ENCODE measurements at regions not wholly inside any gene's neighbourhood (a gene's known extent, or its start where the extent isn't known, plus 50 kb on each side); places are given as distances from the start of the nearest gene placed in this dataset.

DNA sequence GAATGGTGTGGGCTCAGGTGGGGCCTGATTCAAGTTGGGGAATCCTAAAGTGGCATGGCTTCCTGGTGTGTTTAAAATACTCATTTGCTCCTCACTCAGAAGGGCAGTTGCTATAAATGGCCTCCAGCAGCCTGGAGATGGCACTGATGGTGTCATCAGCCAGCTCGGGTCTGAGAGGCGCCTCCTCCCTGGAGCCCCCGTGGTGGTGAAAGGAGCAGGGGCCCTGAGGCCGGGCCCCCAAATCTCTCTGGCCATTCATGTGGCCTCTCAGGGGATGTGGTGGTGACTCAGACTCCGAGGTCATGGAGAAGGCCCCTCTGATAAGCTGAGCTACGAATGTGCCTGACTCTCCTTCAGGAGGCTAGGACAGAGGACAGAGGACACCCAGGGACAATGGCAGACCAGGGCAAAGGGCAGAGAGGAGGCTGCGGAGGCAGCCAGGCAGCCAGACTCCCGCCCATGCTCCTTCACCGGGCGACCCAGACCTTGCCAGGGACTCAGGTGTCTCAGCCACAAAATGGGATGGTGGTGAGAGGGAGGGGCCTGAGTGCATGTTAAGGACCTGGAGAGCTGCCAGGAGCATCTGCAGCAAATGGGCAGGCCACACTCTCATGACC, 129.2 kb downstream of the CTTN start:
- DNase-seq (ENCODE audit: low spot score), result peak; percentile 55
- Mint-ChIP-seq H3K27ac (ENCODE audit: unreplicated experiment) (no peak overlapping the region), H3K4me1 (ENCODE audit: low read depth) (peaks cover 8% of the 10 kb centered on the region), H3K4me3 (ENCODE audit: unreplicated experiment) (no peak overlapping the region), H3K27me3 (ENCODE audit: low read depth) (peaks cover 5% of the 10 kb centered on the region), H3K36me3 (ENCODE audit: low read depth) (no peaks in the 10 kb centered on the region), H3K9me3 (ENCODE audit: low read depth) (no peaks in the 10 kb centered on the region)
- no peak for TF ChIP-seq CTCF (IDR thresholded peaks at IDR 0.05)

DNA sequence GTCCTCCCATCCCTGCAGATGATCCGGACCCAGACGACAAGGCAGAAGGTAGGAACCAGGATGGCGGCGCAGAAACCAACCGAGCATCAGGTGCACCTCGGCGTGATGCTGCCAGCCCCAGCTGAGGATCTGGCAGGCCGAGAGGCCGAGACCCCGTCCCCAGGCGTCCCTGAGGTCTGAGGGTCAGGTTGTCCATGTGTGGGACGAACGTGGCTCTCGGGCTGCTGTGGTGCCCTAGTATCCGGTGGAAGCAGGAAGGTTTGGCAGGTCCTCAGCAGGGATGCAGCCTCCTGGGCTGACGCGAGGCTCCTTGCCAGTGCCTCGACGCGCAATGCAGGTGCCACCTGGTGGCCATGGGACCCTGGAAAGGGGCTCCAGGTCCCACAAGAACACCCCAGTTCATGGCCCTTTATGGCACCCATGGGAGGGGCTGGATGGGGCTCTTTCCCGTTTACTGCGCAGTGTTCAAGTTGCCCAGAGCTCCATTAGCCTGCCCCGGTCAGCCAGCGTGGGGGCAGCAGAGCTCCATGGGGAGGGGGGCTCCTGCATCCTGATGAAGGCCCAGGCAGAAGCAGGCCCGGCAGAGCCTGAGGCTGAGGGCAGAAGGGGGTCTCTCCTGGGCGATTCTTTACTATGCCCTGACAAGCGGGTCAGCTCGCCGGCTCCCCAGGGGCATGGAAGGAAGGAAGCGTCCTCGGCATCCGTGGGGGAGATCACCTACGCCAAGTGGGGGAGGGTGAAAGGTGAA, 129.9 kb downstream of the CTTN start:
- H3K27ac Mint-ChIP-seq (ENCODE audit: unreplicated experiment), result no peak overlapping the region
- no peak for TF ChIP-seq CTCF (IDR thresholded peaks at IDR 0.05)
- H3K27me3 Mint-ChIP-seq (ENCODE audit: low read depth), result peaks cover 4% of the 10 kb centered on the region
- peaks cover 8% of the 10 kb centered on the region for H3K4me1 Mint-ChIP-seq (ENCODE audit: low read depth)
- H3K9me3 Mint-ChIP-seq (ENCODE audit: low read depth), result no peaks in the 10 kb centered on the region
- H3K4me3 Mint-ChIP-seq (ENCODE audit: unreplicated experiment), result no peak overlapping the region
- no peaks in the 10 kb centered on the region for H3K36me3 Mint-ChIP-seq (ENCODE audit: low read depth)
- DNase-seq (ENCODE audit: low spot score), result peak; percentile 79

DNA sequence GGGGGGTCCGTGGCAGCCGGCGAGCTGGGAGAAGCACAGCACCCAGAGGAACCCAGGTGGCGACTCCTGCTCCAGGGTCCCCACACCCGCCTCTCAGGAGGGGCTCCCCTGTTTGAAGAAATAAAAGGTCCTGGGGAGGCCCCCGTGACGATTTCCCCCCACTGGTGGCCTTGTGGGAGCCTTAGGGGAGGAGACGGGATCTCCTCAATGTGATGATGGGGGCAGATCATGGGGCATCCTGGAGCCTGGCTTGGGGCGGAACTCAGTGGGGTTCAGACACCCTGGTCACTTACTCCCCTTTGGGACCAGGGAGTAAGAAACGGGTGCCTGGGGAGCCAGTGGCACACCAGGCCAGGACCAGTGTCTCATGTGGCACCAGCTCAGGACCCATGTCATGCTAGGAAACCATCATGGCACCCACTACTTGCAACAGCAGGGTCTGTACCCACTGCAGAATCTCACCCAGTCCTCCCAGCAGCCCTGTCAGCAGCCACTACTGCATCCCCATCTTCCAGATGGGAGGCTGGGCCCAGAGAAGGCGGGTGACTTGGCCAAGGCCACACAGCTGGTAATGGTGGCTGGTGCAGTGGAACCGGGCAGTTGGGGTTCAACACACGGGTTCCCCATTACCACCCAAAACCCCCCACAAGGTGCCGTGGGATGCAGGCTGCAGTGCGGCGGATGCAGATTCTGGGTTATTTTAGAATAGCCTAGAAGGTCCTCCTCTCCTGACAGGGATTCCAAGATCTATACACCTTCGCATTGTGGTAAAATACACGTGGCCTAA, 130.7 kb downstream of the CTTN start:
- no peaks in the 10 kb centered on the region for H3K9me3 Mint-ChIP-seq (ENCODE audit: low read depth)
- no peaks in the 10 kb centered on the region for H3K36me3 Mint-ChIP-seq (ENCODE audit: low read depth)
- no peak overlapping the region for H3K4me3 Mint-ChIP-seq (ENCODE audit: unreplicated experiment)
- no peak overlapping the region for H3K27ac Mint-ChIP-seq (ENCODE audit: unreplicated experiment)
- no peak for TF ChIP-seq CTCF (IDR thresholded peaks at IDR 0.05)
- peaks cover 2% of the 10 kb centered on the region for H3K27me3 Mint-ChIP-seq (ENCODE audit: low read depth)
- peak; percentile 70 for DNase-seq (ENCODE audit: low spot score)
- peaks cover 8% of the 10 kb centered on the region for H3K4me1 Mint-ChIP-seq (ENCODE audit: low read depth)

GRCh38 chr11:70530010-70530409, 131.7 kb downstream of the CTTN start:
- Mint-ChIP-seq H3K9me3 (ENCODE audit: low read depth) (no peaks in the 10 kb centered on the region), H3K4me1 (ENCODE audit: low read depth) (no peaks in the 10 kb centered on the region), H3K36me3 (ENCODE audit: low read depth) (no peaks in the 10 kb centered on the region), H3K4me3 (ENCODE audit: unreplicated experiment) (no peak overlapping the region), H3K27ac (ENCODE audit: unreplicated experiment) (no peak overlapping the region), H3K27me3 (ENCODE audit: low read depth) (peaks cover 2% of the 10 kb centered on the region)
- peak; percentile 28 for DNase-seq (ENCODE audit: low spot score)
- TF ChIP-seq CTCF (IDR thresholded peaks at IDR 0.05), result no peak

DNA sequence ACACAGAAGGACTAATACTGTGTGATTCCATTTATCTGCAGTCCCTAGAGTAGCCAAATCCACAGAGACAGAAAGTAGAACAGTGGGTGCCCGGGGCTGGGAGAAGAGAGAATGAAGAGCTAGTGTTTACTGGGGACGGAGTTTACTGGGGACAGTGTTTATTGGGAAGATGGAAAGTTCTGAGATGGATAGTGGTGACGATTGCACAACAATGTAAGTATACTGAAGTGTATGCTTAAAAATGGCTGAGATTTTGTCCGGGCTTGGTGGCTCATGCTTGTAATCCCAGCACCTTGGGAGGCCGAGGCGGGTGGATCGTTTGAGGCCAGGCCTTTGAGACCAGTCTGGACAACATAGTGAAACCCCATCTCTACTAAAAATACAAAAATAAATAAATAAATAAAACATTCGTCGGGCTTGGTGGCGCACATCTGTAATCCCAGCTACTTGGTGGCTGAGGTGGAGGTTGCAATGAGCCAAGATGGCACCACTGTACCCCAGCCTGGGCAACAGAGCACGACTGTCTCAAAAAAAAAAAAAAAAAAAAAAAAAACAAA, 132.4 kb downstream of the CTTN start:
- no peak for TF ChIP-seq CTCF (IDR thresholded peaks at IDR 0.05)
- no peaks in the 10 kb centered on the region for H3K4me1 Mint-ChIP-seq (ENCODE audit: low read depth)
- peaks cover 4% of the 10 kb centered on the region for H3K9me3 Mint-ChIP-seq (ENCODE audit: low read depth)
- no peaks in the 10 kb centered on the region for H3K36me3 Mint-ChIP-seq (ENCODE audit: low read depth)
- no peak overlapping the region for H3K4me3 Mint-ChIP-seq (ENCODE audit: unreplicated experiment)
- H3K27me3 Mint-ChIP-seq (ENCODE audit: low read depth), result peaks cover 2% of the 10 kb centered on the region
- no peak for DNase-seq (ENCODE audit: low spot score)
- H3K27ac Mint-ChIP-seq (ENCODE audit: unreplicated experiment), result no peak overlapping the region

Data from chondrocyte (in vitro differentiated cells).